B cell (primary cell): ENCODE measurements at regions not wholly inside any gene's neighbourhood (a gene's known extent, or its start where the extent isn't known, plus 50 kb on each side); places are given as distances from the start of the nearest gene placed in this dataset.

ENCODE experiments used
- EZH2 ChIP-seq: IDR thresholded peaks from 2 replicates; pipeline ENCODE4 v1.6.1; 2012; ENCODE audit warnings: borderline replicate concordance, low read depth, mild to moderate bottlenecking, moderate library complexity, low read length; ENCODE audit not compliant: insufficient read depth, poor library complexity, severe bottlenecking
- TF ChIP-seq, protein P1 (sequence below): fragments of 200-600 bp; IDR thresholded peaks from one replicate; pipeline ENCODE4 v1.8.0; 2022; ENCODE audit warnings: antibody characterized with exemption, mild to moderate bottlenecking

DNA sequence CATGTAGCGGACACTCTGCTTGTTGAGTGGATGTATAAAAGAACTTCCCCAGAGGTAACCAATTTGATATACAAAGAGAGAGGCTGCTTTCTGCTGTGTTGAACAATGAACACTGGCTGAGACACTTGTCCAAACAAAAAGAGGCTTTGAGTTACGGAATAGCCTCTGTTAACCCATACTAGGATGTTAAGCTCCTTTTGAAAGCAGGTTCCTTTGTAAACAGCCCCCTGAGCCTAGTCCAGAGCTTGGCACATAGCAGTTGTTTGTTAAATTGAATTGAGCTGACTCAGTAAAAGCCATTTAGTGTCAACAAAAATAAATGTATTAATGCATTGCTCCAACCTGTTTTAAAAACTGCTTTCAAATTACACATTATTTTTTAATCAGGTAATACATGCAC, 200.1 kb downstream of the MZT1 start:
- TF ChIP-seq, protein P1, sequence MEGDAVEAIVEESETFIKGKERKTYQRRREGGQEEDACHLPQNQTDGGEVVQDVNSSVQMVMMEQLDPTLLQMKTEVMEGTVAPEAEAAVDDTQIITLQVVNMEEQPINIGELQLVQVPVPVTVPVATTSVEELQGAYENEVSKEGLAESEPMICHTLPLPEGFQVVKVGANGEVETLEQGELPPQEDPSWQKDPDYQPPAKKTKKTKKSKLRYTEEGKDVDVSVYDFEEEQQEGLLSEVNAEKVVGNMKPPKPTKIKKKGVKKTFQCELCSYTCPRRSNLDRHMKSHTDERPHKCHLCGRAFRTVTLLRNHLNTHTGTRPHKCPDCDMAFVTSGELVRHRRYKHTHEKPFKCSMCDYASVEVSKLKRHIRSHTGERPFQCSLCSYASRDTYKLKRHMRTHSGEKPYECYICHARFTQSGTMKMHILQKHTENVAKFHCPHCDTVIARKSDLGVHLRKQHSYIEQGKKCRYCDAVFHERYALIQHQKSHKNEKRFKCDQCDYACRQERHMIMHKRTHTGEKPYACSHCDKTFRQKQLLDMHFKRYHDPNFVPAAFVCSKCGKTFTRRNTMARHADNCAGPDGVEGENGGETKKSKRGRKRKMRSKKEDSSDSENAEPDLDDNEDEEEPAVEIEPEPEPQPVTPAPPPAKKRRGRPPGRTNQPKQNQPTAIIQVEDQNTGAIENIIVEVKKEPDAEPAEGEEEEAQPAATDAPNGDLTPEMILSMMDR = no peak
- no peak for TF ChIP-seq EZH2
